PC-3 (cell line): ENCODE measurements at regions not wholly inside any gene's neighbourhood (a gene's known extent, or its start where the extent isn't known, plus 50 kb on each side); places are given as distances from the start of the nearest gene placed in this dataset.

ENCODE experiments used
- EZH2 ChIP-seq: fragments of 300-600 bp; sonication (generic); IDR thresholded peaks from one replicate; pipeline ENCODE4 v1.6.1; 2017; ENCODE audit warnings: antibody characterized with exemption, mild to moderate bottlenecking, low read length; ENCODE audit not compliant: unreplicated experiment
- EZH2phosphoT487 ChIP-seq: fragments of 300-600 bp; sonication (generic); IDR thresholded peaks from 2 replicates; pipeline ENCODE4 v1.6.1; 2018; ENCODE audit warnings: mild to moderate bottlenecking, antibody characterized with exemption, low read length, borderline replicate concordance
- TF ChIP-seq, protein P1 (sequence below): fragments of 300-600 bp; sonication (generic); conservative IDR thresholded peaks from 2 replicates; pipeline ENCODE4 v1.5.1; 2017; ENCODE audit warnings: antibody characterized with exemption, low read depth, mild to moderate bottlenecking, low read length

- TF ChIP-seq, protein P1, sequence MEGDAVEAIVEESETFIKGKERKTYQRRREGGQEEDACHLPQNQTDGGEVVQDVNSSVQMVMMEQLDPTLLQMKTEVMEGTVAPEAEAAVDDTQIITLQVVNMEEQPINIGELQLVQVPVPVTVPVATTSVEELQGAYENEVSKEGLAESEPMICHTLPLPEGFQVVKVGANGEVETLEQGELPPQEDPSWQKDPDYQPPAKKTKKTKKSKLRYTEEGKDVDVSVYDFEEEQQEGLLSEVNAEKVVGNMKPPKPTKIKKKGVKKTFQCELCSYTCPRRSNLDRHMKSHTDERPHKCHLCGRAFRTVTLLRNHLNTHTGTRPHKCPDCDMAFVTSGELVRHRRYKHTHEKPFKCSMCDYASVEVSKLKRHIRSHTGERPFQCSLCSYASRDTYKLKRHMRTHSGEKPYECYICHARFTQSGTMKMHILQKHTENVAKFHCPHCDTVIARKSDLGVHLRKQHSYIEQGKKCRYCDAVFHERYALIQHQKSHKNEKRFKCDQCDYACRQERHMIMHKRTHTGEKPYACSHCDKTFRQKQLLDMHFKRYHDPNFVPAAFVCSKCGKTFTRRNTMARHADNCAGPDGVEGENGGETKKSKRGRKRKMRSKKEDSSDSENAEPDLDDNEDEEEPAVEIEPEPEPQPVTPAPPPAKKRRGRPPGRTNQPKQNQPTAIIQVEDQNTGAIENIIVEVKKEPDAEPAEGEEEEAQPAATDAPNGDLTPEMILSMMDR, result no peak
- no peak for TF ChIP-seq EZH2phosphoT487
- TF ChIP-seq EZH2, result no peak
These were observed 83.2 kb upstream of the PPM1J start for GRCh38 chr1:112798292-112798691.
